ENCODE measurements at regions not wholly inside any gene's neighbourhood (a gene's known extent, or its start where the extent isn't known, plus 50 kb on each side); places are given as distances from the start of the nearest gene placed in this dataset.

DNA sequence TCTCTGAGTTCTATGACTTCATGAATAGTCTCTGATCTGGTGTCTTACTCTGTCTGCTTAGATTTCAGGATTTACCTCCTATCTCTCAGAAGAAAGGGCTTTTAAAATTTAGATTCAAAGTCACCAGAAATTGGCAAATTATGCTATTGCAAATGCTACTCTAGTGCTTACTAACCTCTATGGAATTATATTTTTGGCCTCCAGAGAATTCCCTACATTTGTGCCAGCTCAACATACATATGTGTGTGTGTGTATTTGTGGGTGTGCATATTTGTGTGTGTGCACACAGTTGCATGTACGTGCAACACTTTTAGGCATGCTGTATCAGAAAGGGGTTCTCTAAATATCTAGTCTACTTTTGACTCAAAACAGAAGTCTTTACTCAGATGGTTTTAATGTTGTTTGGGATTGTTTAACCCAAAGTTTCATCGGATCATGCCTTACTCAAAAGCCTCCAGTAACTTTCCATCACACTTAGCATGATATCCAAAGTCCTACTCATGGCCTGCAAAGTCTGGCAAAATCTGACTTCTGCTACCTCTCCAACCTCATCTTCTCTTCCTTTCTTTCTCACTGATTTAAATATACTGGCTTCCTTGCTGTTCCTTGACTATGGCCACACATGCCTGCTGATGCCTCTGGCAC lies 147.6 kb upstream of the NR3C1 start:
- DNase-seq (ENCODE audit: low read depth in 6 of 9, low spot score in 9 of 9): no peak
- no peaks in the 10 kb centered on the region for H3K4me1 ChIP-seq (ENCODE audit: control insufficient read depth in 2 of 2, insufficient read depth in 2 of 2, low read length in 2 of 2)
- WGBS: 98% methylated on average over 2 of the region's 2 CpGs

GRCh38 chr5:143547342-143547741 lies 143.9 kb upstream of the NR3C1 start:
- H3K27me3 ChIP-seq (ENCODE audit: control insufficient read depth in 2 of 2, insufficient read depth in 1 of 2, low read length in 1 of 2): no peaks in the 10 kb centered on the region
- no peak for DNase-seq (ENCODE audit: low read depth in 6 of 9, low spot score in 9 of 9)
- no peak overlapping the region for H3K4me3 ChIP-seq (ENCODE audit: low read length in 2 of 2)
- no peaks in the 10 kb centered on the region for H3K4me1 ChIP-seq (ENCODE audit: control insufficient read depth in 2 of 2, insufficient read depth in 2 of 2, low read length in 2 of 2)
- no peaks in the 10 kb centered on the region for H3K36me3 ChIP-seq (ENCODE audit: control insufficient read depth in 2 of 2, insufficient read depth in 2 of 2, low read length in 1 of 2)
- H3K27ac ChIP-seq (ENCODE audit: low read depth in 1 of 2, low read length in 1 of 2): no peak overlapping the region
- H3K9me3 ChIP-seq (ENCODE audit: control insufficient read depth in 2 of 2, insufficient read depth in 1 of 2, low read length in 1 of 2): no peaks in the 10 kb centered on the region

More for the DNA sequence above, 147.6 kb upstream of the NR3C1 start:
- Histone ChIP-seq H3K27me3 (ENCODE audit: control insufficient read depth in 2 of 2, insufficient read depth in 1 of 2, low read length in 1 of 2) (no peaks in the 10 kb centered on the region), H3K36me3 (ENCODE audit: control insufficient read depth in 2 of 2, insufficient read depth in 2 of 2, low read length in 1 of 2) (no peaks in the 10 kb centered on the region), H3K9me3 (ENCODE audit: control insufficient read depth in 2 of 2, insufficient read depth in 1 of 2, low read length in 1 of 2) (no peaks in the 10 kb centered on the region), H3K27ac (ENCODE audit: low read depth in 1 of 2, low read length in 1 of 2) (no peak overlapping the region), H3K4me3 (ENCODE audit: low read length in 2 of 2) (no peak overlapping the region)

GRCh38 chr5:143546394-143546793 lies 142.9 kb upstream of the NR3C1 start:
- no peak overlapping the region for H3K4me3 ChIP-seq (ENCODE audit: low read length in 2 of 2)
- no peaks in the 10 kb centered on the region for H3K9me3 ChIP-seq (ENCODE audit: control insufficient read depth in 2 of 2, insufficient read depth in 1 of 2, low read length in 1 of 2)
- no peaks in the 10 kb centered on the region for H3K4me1 ChIP-seq (ENCODE audit: control insufficient read depth in 2 of 2, insufficient read depth in 2 of 2, low read length in 2 of 2)
- no peaks in the 10 kb centered on the region for H3K36me3 ChIP-seq (ENCODE audit: control insufficient read depth in 2 of 2, insufficient read depth in 2 of 2, low read length in 1 of 2)
- H3K27me3 ChIP-seq (ENCODE audit: control insufficient read depth in 2 of 2, insufficient read depth in 1 of 2, low read length in 1 of 2): no peaks in the 10 kb centered on the region
- H3K27ac ChIP-seq (ENCODE audit: low read depth in 1 of 2, low read length in 1 of 2): no peak overlapping the region
- DNase-seq (ENCODE audit: low read depth in 6 of 9, low spot score in 9 of 9): no peak

DNA sequence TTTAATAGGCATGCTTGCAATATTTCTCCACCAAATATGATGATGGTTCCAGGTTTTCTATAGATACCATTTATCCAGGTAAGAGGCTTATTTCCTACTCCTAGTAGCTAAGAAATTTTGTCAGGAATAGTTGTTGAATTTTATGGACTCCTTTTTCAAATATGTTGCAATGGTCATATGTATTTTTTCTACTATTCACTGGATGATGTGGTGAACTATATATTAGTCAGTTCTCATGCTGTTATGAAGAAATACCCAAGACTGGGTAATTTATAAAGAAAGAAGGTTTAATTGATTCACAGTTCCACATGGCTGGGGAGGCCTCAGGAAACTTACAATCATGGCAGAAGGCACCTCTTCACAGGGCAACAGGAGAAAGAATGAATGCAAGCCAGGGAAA lies 141.1 kb upstream of the NR3C1 start:
- Histone ChIP-seq H3K4me3 (ENCODE audit: low read length in 2 of 2) (no peak overlapping the region), H3K36me3 (ENCODE audit: control insufficient read depth in 2 of 2, insufficient read depth in 2 of 2, low read length in 1 of 2) (no peaks in the 10 kb centered on the region), H3K9me3 (ENCODE audit: control insufficient read depth in 2 of 2, insufficient read depth in 1 of 2, low read length in 1 of 2) (no peaks in the 10 kb centered on the region), H3K27me3 (ENCODE audit: control insufficient read depth in 2 of 2, insufficient read depth in 1 of 2, low read length in 1 of 2) (no peaks in the 10 kb centered on the region), H3K4me1 (ENCODE audit: control insufficient read depth in 2 of 2, insufficient read depth in 2 of 2, low read length in 2 of 2) (no peaks in the 10 kb centered on the region), H3K27ac (ENCODE audit: low read depth in 1 of 2, low read length in 1 of 2) (no peak overlapping the region)
- DNase-seq (ENCODE audit: low read depth in 6 of 9, low spot score in 9 of 9): no peak

DNA sequence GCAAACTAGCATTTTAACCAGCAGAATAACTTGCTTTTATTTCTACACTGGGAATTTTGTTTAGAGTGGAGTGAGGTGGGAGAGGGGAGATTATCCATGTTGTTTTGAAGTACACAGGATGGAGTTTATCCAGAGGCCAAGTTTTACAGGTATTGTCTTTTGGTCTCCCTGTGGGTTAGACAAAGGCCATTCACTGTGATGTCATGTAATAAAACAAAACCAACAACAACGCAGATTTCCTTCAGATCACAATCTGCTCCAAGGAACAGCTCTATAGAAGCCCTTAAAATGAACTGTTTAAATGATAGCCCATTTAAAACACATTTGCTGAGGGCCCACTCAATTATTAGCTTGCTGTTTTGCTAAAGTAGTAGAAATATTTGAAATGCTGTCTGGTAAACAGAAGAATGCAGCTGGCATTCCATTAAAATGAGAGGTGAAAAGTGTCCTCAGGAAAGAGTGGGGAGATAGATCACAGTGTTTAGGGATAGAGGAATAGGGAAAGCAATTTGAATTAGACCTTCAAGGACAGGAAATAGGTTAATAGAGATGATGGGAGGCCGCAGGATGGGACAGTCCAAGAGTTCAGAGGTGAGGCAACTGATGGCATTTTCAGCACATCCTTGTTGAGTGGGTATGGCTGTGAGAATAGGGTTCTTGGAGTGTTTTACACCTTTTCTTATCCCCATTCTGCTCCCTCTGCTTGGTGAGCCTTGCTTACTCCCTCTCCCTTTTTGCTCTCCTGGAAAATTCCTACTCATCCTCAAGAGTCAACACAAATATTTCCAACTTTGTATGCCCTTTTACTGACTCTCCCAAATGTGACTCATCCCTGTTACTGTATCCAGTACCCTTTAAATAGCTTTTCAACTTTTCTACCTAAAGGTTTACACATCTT lies 140.1 kb upstream of the NR3C1 start:
- WGBS: 95% methylated on average over 2 of the region's 2 CpGs
- H3K4me1 ChIP-seq (ENCODE audit: control insufficient read depth in 2 of 2, insufficient read depth in 2 of 2, low read length in 2 of 2): no peaks in the 10 kb centered on the region
- no peak overlapping the region for H3K27ac ChIP-seq (ENCODE audit: low read depth in 1 of 2, low read length in 1 of 2)
- H3K9me3 ChIP-seq (ENCODE audit: control insufficient read depth in 2 of 2, insufficient read depth in 1 of 2, low read length in 1 of 2): no peaks in the 10 kb centered on the region
- DNase-seq (ENCODE audit: low read depth in 6 of 9, low spot score in 9 of 9): no peak
- H3K27me3 ChIP-seq (ENCODE audit: control insufficient read depth in 2 of 2, insufficient read depth in 1 of 2, low read length in 1 of 2): no peaks in the 10 kb centered on the region
- H3K4me3 ChIP-seq (ENCODE audit: low read length in 2 of 2): no peak overlapping the region
- no peaks in the 10 kb centered on the region for H3K36me3 ChIP-seq (ENCODE audit: control insufficient read depth in 2 of 2, insufficient read depth in 2 of 2, low read length in 1 of 2)

- Histone ChIP-seq H3K4me3 (ENCODE audit: low read length in 2 of 2) (no peak overlapping the region), H3K4me1 (ENCODE audit: control insufficient read depth in 2 of 2, insufficient read depth in 2 of 2, low read length in 2 of 2) (no peaks in the 10 kb centered on the region), H3K36me3 (ENCODE audit: control insufficient read depth in 2 of 2, insufficient read depth in 2 of 2, low read length in 1 of 2) (no peaks in the 10 kb centered on the region), H3K27me3 (ENCODE audit: control insufficient read depth in 2 of 2, insufficient read depth in 1 of 2, low read length in 1 of 2) (no peaks in the 10 kb centered on the region), H3K9me3 (ENCODE audit: control insufficient read depth in 2 of 2, insufficient read depth in 1 of 2, low read length in 1 of 2) (no peaks in the 10 kb centered on the region), H3K27ac (ENCODE audit: low read depth in 1 of 2, low read length in 1 of 2) (no peak overlapping the region)
- 97% methylated on average over 3 of the region's 3 CpGs for WGBS
- no peak for DNase-seq (ENCODE audit: low read depth in 6 of 9, low spot score in 9 of 9)
Observed at GRCh38 chr5:143542798-143543144, 139.3 kb upstream of the NR3C1 start.

- no peaks in the 10 kb centered on the region for H3K27me3 ChIP-seq (ENCODE audit: control insufficient read depth in 2 of 2, insufficient read depth in 1 of 2, low read length in 1 of 2)
- H3K4me3 ChIP-seq (ENCODE audit: low read length in 2 of 2): no peak overlapping the region
- H3K9me3 ChIP-seq (ENCODE audit: control insufficient read depth in 2 of 2, insufficient read depth in 1 of 2, low read length in 1 of 2): no peaks in the 10 kb centered on the region
- WGBS: 73% methylated on average over 6 of the region's 6 CpGs
- no peak overlapping the region for H3K27ac ChIP-seq (ENCODE audit: low read depth in 1 of 2, low read length in 1 of 2)
- no peaks in the 10 kb centered on the region for H3K4me1 ChIP-seq (ENCODE audit: control insufficient read depth in 2 of 2, insufficient read depth in 2 of 2, low read length in 2 of 2)
- DNase-seq (ENCODE audit: low read depth in 6 of 9, low spot score in 9 of 9): no peak
- no peaks in the 10 kb centered on the region for H3K36me3 ChIP-seq (ENCODE audit: control insufficient read depth in 2 of 2, insufficient read depth in 2 of 2, low read length in 1 of 2)
Observed at GRCh38 chr5:143541943-143542797, 138.7 kb upstream of the NR3C1 start.

- DNase-seq (ENCODE audit: low read depth in 6 of 9, low spot score in 9 of 9): no peak
- H3K36me3 ChIP-seq (ENCODE audit: control insufficient read depth in 2 of 2, insufficient read depth in 2 of 2, low read length in 1 of 2): no peaks in the 10 kb centered on the region
Observed at GRCh38 chr5:143539742-143540141, 136.3 kb upstream of the NR3C1 start.

DNA sequence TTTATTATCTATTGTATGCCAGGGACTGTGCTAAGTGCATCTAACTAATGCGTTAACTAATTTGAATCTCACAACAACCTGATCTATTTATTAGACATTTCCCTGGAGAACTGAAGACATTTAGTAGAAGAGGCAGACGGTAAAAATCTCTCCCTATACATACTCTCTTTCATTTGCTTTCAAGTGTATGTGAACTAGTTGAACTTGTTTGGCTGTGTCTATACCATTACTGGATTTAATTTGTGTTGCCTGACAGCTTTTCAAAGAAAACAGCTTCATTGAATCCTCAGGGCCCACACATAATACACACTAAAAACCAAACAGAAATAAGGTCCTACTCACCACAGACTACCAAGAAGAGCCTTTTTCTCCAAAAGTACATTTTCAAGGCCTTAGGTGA lies 133.6 kb upstream of the NR3C1 start:
- Histone ChIP-seq H3K4me1 (ENCODE audit: control insufficient read depth in 2 of 2, insufficient read depth in 2 of 2, low read length in 2 of 2) (no peaks in the 10 kb centered on the region), H3K36me3 (ENCODE audit: control insufficient read depth in 2 of 2, insufficient read depth in 2 of 2, low read length in 1 of 2) (no peaks in the 10 kb centered on the region), H3K4me3 (ENCODE audit: low read length in 2 of 2) (no peak overlapping the region), H3K9me3 (ENCODE audit: control insufficient read depth in 2 of 2, insufficient read depth in 1 of 2, low read length in 1 of 2) (no peaks in the 10 kb centered on the region), H3K27me3 (ENCODE audit: control insufficient read depth in 2 of 2, insufficient read depth in 1 of 2, low read length in 1 of 2) (no peaks in the 10 kb centered on the region), H3K27ac (ENCODE audit: low read depth in 1 of 2, low read length in 1 of 2) (no peak overlapping the region)
- no peak for DNase-seq (ENCODE audit: low read depth in 6 of 9, low spot score in 9 of 9)
- WGBS: 97% methylated on average over 2 of the region's 2 CpGs

More at GRCh38 chr5:143539742-143540141, 136.3 kb upstream of the NR3C1 start:
- H3K4me3 ChIP-seq (ENCODE audit: low read length in 2 of 2): no peak overlapping the region
- no peaks in the 10 kb centered on the region for H3K9me3 ChIP-seq (ENCODE audit: control insufficient read depth in 2 of 2, insufficient read depth in 1 of 2, low read length in 1 of 2)
- H3K27ac ChIP-seq (ENCODE audit: low read depth in 1 of 2, low read length in 1 of 2): no peak overlapping the region
- H3K27me3 ChIP-seq (ENCODE audit: control insufficient read depth in 2 of 2, insufficient read depth in 1 of 2, low read length in 1 of 2): no peaks in the 10 kb centered on the region
- H3K4me1 ChIP-seq (ENCODE audit: control insufficient read depth in 2 of 2, insufficient read depth in 2 of 2, low read length in 2 of 2): no peaks in the 10 kb centered on the region

All from thymus (tissue), 11 donors.